Thyroid gland (tissue), 4 donors: ENCODE measurements at regions not wholly inside any gene's neighbourhood (a gene's known extent, or its start where the extent isn't known, plus 50 kb on each side); places are given as distances from the start of the nearest gene placed in this dataset.

Source experiments
- POLR2A ChIP-seq, 2 donors: fragments of 450-650 bp; IDR thresholded peaks; one replicate each; pipeline ENCODE4 v1.6.1; 2017; ENCODE audit warnings: antibody characterized with exemption in 2 of 2, mild to moderate bottlenecking in 2 of 2, moderate library complexity in 1 of 2
- TF ChIP-seq, protein P1 (sequence below), 6 experiments: fragments of 200-600 bp in 3 of 6; fragments of 450-650 bp in 3 of 6; sonication (generic) in 3 of 6; IDR thresholded peaks; one replicate each; pipeline ENCODE4 v1.5.1; 2016 to 2019; ENCODE audit warnings: antibody characterized with exemption in 6 of 6, mild to moderate bottlenecking in 2 of 6, inconsistent platforms in 1 of 6, moderate library complexity in 1 of 6

DNA sequence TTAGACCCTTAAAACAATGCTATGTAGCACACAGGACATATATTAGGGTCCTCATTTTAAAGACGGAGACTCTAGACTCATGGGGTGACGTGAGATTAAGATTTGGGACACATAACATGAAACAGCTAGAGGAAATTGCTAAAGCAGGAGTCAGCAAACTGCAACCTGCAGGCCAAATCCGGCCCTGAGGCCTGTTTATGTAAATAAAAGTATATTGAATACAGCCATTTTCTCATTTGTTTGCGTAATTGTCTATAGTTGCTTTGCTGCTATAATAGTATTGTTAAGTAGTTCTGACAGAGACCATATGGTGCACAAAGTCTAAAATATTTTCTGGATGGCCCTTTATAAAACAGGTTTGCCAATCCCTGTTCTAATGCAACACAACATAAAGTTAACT is 115.5 kb downstream of the TMCO5A start:
- TF ChIP-seq, protein P1, sequence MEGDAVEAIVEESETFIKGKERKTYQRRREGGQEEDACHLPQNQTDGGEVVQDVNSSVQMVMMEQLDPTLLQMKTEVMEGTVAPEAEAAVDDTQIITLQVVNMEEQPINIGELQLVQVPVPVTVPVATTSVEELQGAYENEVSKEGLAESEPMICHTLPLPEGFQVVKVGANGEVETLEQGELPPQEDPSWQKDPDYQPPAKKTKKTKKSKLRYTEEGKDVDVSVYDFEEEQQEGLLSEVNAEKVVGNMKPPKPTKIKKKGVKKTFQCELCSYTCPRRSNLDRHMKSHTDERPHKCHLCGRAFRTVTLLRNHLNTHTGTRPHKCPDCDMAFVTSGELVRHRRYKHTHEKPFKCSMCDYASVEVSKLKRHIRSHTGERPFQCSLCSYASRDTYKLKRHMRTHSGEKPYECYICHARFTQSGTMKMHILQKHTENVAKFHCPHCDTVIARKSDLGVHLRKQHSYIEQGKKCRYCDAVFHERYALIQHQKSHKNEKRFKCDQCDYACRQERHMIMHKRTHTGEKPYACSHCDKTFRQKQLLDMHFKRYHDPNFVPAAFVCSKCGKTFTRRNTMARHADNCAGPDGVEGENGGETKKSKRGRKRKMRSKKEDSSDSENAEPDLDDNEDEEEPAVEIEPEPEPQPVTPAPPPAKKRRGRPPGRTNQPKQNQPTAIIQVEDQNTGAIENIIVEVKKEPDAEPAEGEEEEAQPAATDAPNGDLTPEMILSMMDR (IDR thresholded peaks at IDR 0.05): no peak
- no peak for TF ChIP-seq POLR2A (IDR thresholded peaks at IDR 0.05)
